ENCODE measurements at regions not wholly inside any gene's neighbourhood (a gene's known extent, or its start where the extent isn't known, plus 50 kb on each side); places are given as distances from the start of the nearest gene placed in this dataset.

GRCh38 chr10:110447886-110448285 is 49.8 kb upstream of the DUSP5 start:
- TF ChIP-seq, protein P1, sequence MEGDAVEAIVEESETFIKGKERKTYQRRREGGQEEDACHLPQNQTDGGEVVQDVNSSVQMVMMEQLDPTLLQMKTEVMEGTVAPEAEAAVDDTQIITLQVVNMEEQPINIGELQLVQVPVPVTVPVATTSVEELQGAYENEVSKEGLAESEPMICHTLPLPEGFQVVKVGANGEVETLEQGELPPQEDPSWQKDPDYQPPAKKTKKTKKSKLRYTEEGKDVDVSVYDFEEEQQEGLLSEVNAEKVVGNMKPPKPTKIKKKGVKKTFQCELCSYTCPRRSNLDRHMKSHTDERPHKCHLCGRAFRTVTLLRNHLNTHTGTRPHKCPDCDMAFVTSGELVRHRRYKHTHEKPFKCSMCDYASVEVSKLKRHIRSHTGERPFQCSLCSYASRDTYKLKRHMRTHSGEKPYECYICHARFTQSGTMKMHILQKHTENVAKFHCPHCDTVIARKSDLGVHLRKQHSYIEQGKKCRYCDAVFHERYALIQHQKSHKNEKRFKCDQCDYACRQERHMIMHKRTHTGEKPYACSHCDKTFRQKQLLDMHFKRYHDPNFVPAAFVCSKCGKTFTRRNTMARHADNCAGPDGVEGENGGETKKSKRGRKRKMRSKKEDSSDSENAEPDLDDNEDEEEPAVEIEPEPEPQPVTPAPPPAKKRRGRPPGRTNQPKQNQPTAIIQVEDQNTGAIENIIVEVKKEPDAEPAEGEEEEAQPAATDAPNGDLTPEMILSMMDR (IDR thresholded peaks at IDR 0.05; ENCODE audit: borderline replicate concordance) = no peak
- Histone ChIP-seq H3K4me1 (peaks cover 27% of the 10 kb centered on the region), H3K36me3 (no peaks in the 10 kb centered on the region), H3K9me3 (replicated peaks) (no peaks in the 10 kb centered on the region), H3K27me3 (ENCODE audit: low read depth) (no peaks in the 10 kb centered on the region), H3K4me3 (no peak overlapping the region), H3K27ac (replicated peaks) (no peak overlapping the region)
- DNase-seq = no peak
- intact Hi-C loops (cut with micrococcal nuclease) = no loop called here

All from left ventricle myocardium inferior (tissue), 1 donor.